ENCODE measurements at regions not wholly inside any gene's neighbourhood (a gene's known extent, or its start where the extent isn't known, plus 50 kb on each side); places are given as distances from the start of the nearest gene placed in this dataset.
"Not testable (repeated sequence)": the region's sequence is repeated elsewhere in the genome, so short reads cannot be mapped to it uniquely, and the experiment has no call there.

- no peak for DNase-seq
These were observed 283.9 kb upstream of the RIMS1 start for GRCh38 chr6:71602385-71603007.

GRCh38 chr6:71603021-71603420, 283.3 kb upstream of the RIMS1 start:
- peak; percentile 7 for DNase-seq

GRCh38 chr6:71608646-71609045, 277.7 kb upstream of the RIMS1 start:
- no peak for DNase-seq

- DNase-seq, result no peak
These were observed 266.5 kb upstream of the RIMS1 start for GRCh38 chr6:71619836-71620235.

GRCh38 chr6:71621918-71622519, 264.3 kb upstream of the RIMS1 start:
- DNase-seq, result peak; percentile 6

GRCh38 chr6:71642120-71642519, 244.2 kb upstream of the RIMS1 start:
- no peak for DNase-seq

- DNase-seq, result no peak
These were observed 243.6 kb upstream of the RIMS1 start for GRCh38 chr6:71642793-71643192.

- no peak for DNase-seq
These were observed 241.1 kb upstream of the RIMS1 start for GRCh38 chr6:71645299-71645698.

GRCh38 chr6:71649915-71650314, 236.4 kb upstream of the RIMS1 start:
- DNase-seq, result no peak

GRCh38 chr6:71651636-71652035, 234.7 kb upstream of the RIMS1 start:
- no peak for DNase-seq

- DNase-seq, result no peak
These were observed 230.2 kb upstream of the RIMS1 start for GRCh38 chr6:71656121-71656520.

- DNase-seq, result no peak
These were observed 220.4 kb upstream of the RIMS1 start for GRCh38 chr6:71665931-71666330.

GRCh38 chr6:71672876-71673275, 213.5 kb upstream of the RIMS1 start:
- DNase-seq, result no peak

GRCh38 chr6:71675386-71675785, 211.0 kb upstream of the RIMS1 start:
- DNase-seq, result no peak

GRCh38 chr6:71676298-71676697, 210.1 kb upstream of the RIMS1 start:
- no peak for DNase-seq

GRCh38 chr6:71678091-71678490, 208.3 kb upstream of the RIMS1 start:
- no peak for DNase-seq

GRCh38 chr6:71681234-71681867, 205.0 kb upstream of the RIMS1 start:
- DNase-seq, result no peak

GRCh38 chr6:71686021-71686677, 200.2 kb upstream of the RIMS1 start:
- DNase-seq, result not testable (repeated sequence)

GRCh38 chr6:71698702-71699101, 187.6 kb upstream of the RIMS1 start:
- no peak for DNase-seq

GRCh38 chr6:71706523-71706922, 179.8 kb upstream of the RIMS1 start:
- no peak for DNase-seq

GRCh38 chr6:71707059-71707458, 179.3 kb upstream of the RIMS1 start:
- no peak for DNase-seq

- DNase-seq, result no peak
These were observed 165.6 kb upstream of the RIMS1 start for GRCh38 chr6:71720705-71721104.

- DNase-seq, result no peak
These were observed 164.7 kb upstream of the RIMS1 start for GRCh38 chr6:71721642-71722041.

Data from left kidney (tissue), 1 donor.